Jurkat, Clone E6-1 (cell line): ENCODE measurements at regions not wholly inside any gene's neighbourhood (a gene's known extent, or its start where the extent isn't known, plus 50 kb on each side); places are given as distances from the start of the nearest gene placed in this dataset.
"Not testable (repeated sequence)": the region's sequence is repeated elsewhere in the genome, so short reads cannot be mapped to it uniquely, and the experiment has no call there.

Source experiments
- DNase-seq: peaks from one replicate; pipeline ENCODE4 v3.0.0-alpha.2; 2011; ENCODE audit warnings: low read depth, low spot score
- H3K4me3 ChIP-seq: 2 replicates; pipeline ENCODE4 v1.5.1; 2011; ENCODE audit warnings: mild to moderate bottlenecking, low read length, control low read depth, moderate library complexity

- not testable (repeated sequence) for H3K4me3 ChIP-seq
- peak; percentile 70 for DNase-seq
Observed at GRCh38 chr10:46095943-46096342, 49.9 kb upstream of the MSMB start.

DNA sequence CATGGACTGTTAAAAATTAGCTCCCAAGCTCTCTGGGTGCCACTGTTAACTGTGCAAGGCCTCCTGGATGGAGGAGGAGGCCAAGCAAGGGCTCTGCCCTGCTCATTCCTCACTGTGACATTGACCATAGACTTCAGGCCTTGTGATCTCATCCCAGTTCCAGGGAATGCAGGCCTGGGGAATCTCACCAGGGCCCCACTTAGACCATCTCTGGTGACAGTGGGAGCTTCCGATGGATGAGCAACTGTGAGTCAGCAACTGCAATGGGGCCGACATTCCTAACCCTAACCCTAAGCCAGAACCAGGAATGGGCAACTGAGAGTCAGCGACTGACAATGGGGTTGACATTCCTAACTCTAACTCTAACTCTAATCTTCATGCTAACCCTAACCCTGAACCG lies 50.4 kb upstream of the MSMB start:
- peak overlapping the region; percentile 4; the same call in 1 of the 2 replicates for H3K4me3 ChIP-seq
- DNase-seq: no peak

- peak; percentile 80 for DNase-seq
- H3K4me3 ChIP-seq: peak overlapping the region; percentile 10; the same call in 1 of the 2 replicates
Observed at GRCh38 chr10:46096909-46097575, 51.0 kb upstream of the MSMB start.

- no peak for DNase-seq
- H3K4me3 ChIP-seq: no peak overlapping the region
Observed at GRCh38 chr10:46097576-46098317, 51.7 kb upstream of the MSMB start.

- no peak overlapping the region for H3K4me3 ChIP-seq
Observed at GRCh38 chr10:46098386-46098785, 52.3 kb upstream of the MSMB start.

GRCh38 chr10:46098925-46099324 lies 52.9 kb upstream of the MSMB start:
- not testable (repeated sequence) for DNase-seq, H3K4me3 ChIP-seq

More at GRCh38 chr10:46098386-46098785, 52.3 kb upstream of the MSMB start:
- no peak for DNase-seq

DNA sequence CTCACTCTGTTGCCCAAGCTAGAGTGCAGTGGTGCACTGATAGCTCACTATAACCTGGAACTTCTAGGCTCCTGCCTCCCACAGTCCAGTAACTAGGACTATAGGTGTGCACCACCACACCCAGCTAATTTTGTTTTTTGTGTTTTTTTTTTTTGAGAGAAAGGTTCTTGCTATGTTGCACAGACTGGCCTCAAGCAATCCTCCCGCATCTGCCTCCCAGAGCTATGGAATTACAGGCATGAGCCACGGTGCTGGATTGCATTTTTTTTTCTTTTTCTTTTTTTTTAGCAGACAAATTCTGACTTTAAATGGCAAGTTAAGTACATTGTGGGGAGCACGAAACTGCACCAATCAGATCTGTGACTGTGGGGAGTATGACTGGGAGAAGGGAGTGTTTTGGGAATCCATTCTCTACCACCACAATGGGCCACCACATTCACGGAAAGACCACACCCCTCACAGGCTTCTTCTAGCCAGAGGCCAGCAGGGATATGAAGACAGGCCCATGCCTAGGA lies 58.1 kb upstream of the MSMB start:
- DNase-seq: no peak
- H3K4me3 ChIP-seq: no peak overlapping the region

DNA sequence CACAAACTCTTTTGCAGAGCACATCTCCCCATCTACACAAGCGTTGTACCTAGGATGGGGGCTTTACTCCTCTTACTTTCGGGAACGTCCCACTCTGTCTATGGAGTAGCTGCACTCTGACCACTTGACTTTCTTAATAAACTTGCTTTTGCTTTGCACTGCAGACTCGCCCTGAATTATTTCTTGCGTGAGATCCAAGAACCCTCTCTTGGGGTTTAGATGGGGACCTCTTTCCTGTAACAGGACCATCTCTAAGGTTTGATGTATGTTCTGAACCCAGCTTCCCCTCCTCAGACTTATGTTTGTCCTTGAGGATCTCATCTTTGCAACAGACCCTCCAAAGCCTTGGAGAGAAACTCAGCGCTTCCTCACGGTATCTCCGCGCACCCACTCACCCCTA lies 59.3 kb upstream of the MSMB start:
- not testable (repeated sequence) for H3K4me3 ChIP-seq, DNase-seq

DNA sequence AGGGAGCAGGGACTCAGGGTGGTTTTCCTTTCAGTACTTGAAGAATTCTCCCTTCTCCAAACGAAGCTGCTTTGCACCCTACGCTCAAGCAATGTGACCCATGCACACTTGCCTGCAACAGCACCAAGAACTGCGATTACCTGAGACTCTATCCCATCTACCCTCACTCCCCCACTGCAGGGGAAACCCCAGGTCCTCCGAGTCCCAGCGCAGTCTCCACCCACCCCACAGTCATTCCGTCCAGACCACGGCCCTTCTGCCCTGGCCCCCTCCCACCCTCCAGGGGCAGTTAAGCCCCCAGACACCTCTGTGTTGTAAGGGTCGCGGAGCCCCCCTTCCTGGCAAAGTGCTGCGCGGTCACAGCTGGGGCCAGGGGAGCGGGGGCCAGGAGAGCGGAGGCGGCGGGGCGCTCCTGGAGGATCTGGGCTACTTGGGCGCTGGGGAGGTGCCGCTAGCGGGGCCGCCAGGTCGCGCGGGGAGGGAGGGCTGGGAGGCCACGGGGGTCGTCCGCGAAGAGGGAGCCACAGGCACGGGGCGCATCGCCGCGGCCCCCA lies 59.9 kb upstream of the MSMB start:
- H3K4me3 ChIP-seq: peak overlapping the region; percentile 57; the same call in 1 of the 2 replicates

GRCh38 chr10:46106410-46107255 lies 60.6 kb upstream of the MSMB start:
- peak overlapping the region; percentile 57 for H3K4me3 ChIP-seq
- DNase-seq: no peak

More for the DNA sequence above, 59.9 kb upstream of the MSMB start:
- DNase-seq: not testable (repeated sequence)

- not testable (repeated sequence) for DNase-seq, H3K4me3 ChIP-seq
Observed at GRCh38 chr10:46108158-46108499, 62.1 kb upstream of the MSMB start.

DNA sequence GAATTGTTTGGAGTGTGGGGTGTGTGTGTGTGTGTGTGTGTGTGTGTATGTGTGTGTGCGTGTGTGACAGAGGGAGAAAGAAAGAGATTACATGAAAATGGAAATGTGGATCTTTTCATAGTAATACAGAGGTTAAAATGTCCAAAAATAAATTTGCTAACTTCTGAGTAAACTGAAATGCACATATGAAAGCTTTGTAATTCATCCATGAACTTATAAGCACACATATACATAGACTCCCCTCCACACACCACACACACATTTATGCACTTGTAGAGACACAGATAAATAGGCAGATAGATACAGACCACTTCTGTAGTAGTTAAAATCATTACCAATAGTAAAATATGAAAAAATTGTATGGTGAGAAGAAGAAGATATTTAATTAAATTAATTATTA lies 108.2 kb upstream of the MSMB start:
- not testable (repeated sequence) for DNase-seq, H3K4me3 ChIP-seq

DNA sequence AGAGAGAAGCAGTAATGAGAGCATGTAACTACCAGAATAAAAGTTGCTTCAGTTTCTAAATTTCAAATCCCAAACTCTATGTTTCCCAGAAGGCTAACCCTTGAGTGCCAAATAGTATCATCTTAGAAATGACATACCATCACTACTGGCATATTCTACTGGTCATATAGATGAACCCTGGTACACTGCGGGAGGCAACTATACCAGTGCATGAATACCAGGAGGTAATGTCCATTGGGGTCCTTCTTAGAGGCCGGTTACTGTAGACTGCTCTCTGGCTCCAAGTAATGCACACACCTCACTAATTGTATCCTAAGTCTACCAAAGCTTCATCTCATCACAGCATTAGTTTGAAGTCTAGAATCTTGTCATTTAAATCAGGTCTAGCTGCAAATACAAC lies 108.6 kb upstream of the MSMB start:
- H3K4me3 ChIP-seq, DNase-seq: not testable (repeated sequence)

- H3K4me3 ChIP-seq, DNase-seq: not testable (repeated sequence)
Observed at GRCh38 chr10:46156866-46157265, 110.8 kb upstream of the MSMB start.

DNA sequence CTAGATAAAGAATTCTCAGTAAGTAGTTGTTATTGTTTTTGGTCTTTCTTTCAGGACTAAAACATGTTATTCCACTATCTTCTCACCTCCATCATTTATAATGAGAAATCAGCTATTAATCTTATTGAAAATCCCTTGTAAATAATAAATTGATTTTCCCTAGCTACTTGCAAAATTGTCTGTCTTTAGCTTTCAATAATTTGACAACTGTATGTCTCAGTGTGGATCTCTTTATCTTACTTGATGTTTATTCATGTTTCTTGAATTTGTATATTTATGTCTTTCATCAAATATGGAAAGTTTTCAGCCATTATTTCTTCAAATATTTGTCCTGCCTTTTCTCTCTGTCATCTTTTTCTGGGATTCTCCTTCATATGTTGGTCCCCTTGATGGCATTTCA lies 117.1 kb upstream of the ANTXRL start:
- no peak for DNase-seq
- H3K4me3 ChIP-seq: no peak overlapping the region

DNA sequence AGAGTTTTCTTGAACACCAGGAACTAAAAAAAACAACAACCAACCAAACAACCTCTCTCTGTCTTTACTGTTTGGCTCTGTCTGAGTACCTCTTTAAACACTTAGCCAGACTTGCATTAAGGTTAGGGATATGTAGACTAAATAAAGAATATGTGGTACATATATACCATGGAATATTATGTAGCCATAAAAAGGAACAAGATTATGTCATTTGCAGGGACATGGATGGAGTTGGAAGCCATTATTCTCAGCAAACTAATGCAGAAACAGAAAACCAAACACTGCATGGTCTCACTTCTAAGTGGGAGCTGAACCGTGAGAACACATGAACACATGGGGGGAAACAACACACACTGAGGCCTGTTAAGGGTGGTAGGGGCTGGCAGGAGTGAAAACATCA lies 116.0 kb upstream of the ANTXRL start:
- no peak for DNase-seq
- no peak overlapping the region for H3K4me3 ChIP-seq

DNA sequence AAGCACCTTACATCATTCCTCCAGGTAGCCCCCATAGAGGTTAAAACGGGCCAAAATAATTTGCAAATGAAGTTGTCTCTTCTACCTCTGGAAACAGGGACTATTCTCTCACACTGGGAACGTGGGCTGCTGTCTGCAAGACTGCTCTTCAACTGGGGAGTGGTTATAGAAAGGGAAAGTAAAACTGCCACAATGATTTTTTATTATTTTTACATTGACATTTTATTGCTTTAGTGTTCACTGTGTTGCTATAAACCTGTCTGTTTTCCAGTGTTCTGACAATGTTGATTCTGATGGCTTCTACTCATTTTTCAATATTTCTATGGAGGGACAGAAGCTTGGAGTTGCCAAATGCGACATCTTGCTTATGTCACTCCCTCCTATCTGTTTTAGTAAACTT lies 115.1 kb upstream of the ANTXRL start:
- no peak overlapping the region for H3K4me3 ChIP-seq
- DNase-seq: no peak

DNA sequence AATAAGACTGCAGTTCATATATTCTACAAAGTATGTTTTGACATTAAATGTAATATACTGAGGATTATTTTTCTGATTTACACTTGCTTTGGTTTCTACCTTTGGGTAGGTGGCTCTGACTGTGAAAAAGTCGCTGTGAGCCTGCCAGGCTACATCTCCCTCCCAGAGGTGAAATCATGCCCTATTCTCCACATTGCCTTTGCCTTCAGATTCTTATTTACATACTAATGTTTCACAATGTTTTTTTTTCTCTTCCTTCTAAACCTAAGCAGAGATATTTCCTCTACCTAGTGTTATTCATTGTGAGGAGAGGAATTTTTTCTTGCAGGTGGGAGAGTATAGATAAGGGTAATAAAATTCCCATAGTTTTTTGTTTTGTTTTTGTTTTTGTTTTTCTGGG lies 111.5 kb upstream of the ANTXRL start:
- no peak overlapping the region for H3K4me3 ChIP-seq
- no peak for DNase-seq

- no peak for DNase-seq
- no peak overlapping the region for H3K4me3 ChIP-seq
Observed at GRCh38 chr10:46175831-46176230, 111.0 kb upstream of the ANTXRL start.
